HL-60 (cell line): ENCODE measurements at regions not wholly inside any gene's neighbourhood (a gene's known extent, or its start where the extent isn't known, plus 50 kb on each side); places are given as distances from the start of the nearest gene placed in this dataset.
"Not testable (repeated sequence)": the region's sequence is repeated elsewhere in the genome, so short reads cannot be mapped to it uniquely, and the experiment has no call there.

ENCODE experiments used
- DNase-seq, 2 experiments: peaks; one replicate each; pipeline ENCODE4 v3.0.0-alpha.2; 2010 to 2020; ENCODE audit warnings: low read depth in 1 of 2, low spot score in 1 of 2
- H3K27ac ChIP-seq: fragments of 250-450 bp; sonication (Bioruptor Pico); replicated peaks from 2 replicates; pipeline ENCODE4 v1.5.1; 2020; ENCODE audit warnings: mild to moderate bottlenecking, moderate library complexity
- H3K27me3 ChIP-seq: fragments of 250-450 bp; sonication (Bioruptor Pico); 2 replicates; pipeline ENCODE4 v1.5.1; 2021; ENCODE audit warnings: mild to moderate bottlenecking, moderate library complexity; ENCODE audit not compliant: insufficient read depth, poor library complexity, severe bottlenecking
- H3K4me3 ChIP-seq: replicated peaks from 2 replicates; pipeline ENCODE4 v1.5.1; 2011; ENCODE audit warnings: mild to moderate bottlenecking, control low read depth, low read length; ENCODE audit not compliant: insufficient read depth
- CTCF ChIP-seq: IDR thresholded peaks from one replicate; pipeline ENCODE4 v1.5.1; 2011; ENCODE audit warnings: low read length, control low read depth, inconsistent platforms; ENCODE audit not compliant: insufficient read depth
- GABPA ChIP-seq: IDR thresholded peaks from 2 replicates; pipeline ENCODE4 v1.6.1; 2012; ENCODE audit warnings: low read depth
- POLR2AphosphoS5 ChIP-seq: IDR thresholded peaks from 2 replicates; pipeline ENCODE4 v1.6.1; 2012; ENCODE audit warnings: low read depth
- REST ChIP-seq: IDR thresholded peaks from 2 replicates; pipeline ENCODE4 v1.6.1; 2012; ENCODE audit warnings: low read depth; ENCODE audit not compliant: insufficient replicate concordance
- SPI1 ChIP-seq: IDR thresholded peaks from 2 replicates; pipeline ENCODE4 v1.6.1; 2012; ENCODE audit warnings: low read depth, mild to moderate bottlenecking, borderline replicate concordance

- no peak overlapping the region for H3K4me3 ChIP-seq
- H3K27me3 ChIP-seq, result peaks cover 3% of the 10 kb centered on the region
- no peak for DNase-seq
- H3K27ac ChIP-seq, result no peak overlapping the region
- no peak for TF ChIP-seq REST
These were observed 91.2 kb downstream of the IRX5 start for GRCh38 chr16:55021595-55022475.

GRCh38 chr16:55027260-55027659 lies 96.6 kb downstream of the IRX5 start:
- not testable (repeated sequence) for DNase-seq, H3K4me3 ChIP-seq, H3K27me3 ChIP-seq

GRCh38 chr16:55029509-55029908 lies 98.8 kb downstream of the IRX5 start:
- no peak overlapping the region for H3K4me3 ChIP-seq
- H3K27me3 ChIP-seq, result peaks cover 3% of the 10 kb centered on the region
- no peak for DNase-seq
- TF ChIP-seq SPI1 (no peak), CTCF (no peak), REST (no peak), POLR2AphosphoS5 (no peak), GABPA (no peak)
- H3K27ac ChIP-seq, result no peak overlapping the region

More at GRCh38 chr16:55027260-55027659, 96.6 kb downstream of the IRX5 start:
- not testable (repeated sequence) for H3K27ac ChIP-seq

GRCh38 chr16:55030944-55031343 lies 100.3 kb downstream of the IRX5 start:
- Histone ChIP-seq H3K27me3 (no peaks in the 10 kb centered on the region), H3K27ac (no peak overlapping the region), H3K4me3 (no peak overlapping the region)
- no peak for TF ChIP-seq REST
- TF ChIP-seq CTCF, result no peak
- TF ChIP-seq POLR2AphosphoS5, result no peak
- no peak for TF ChIP-seq SPI1
- no peak for TF ChIP-seq GABPA
- no peak for DNase-seq
